ENCODE measurements at regions not wholly inside any gene's neighbourhood (a gene's known extent, or its start where the extent isn't known, plus 50 kb on each side); places are given as distances from the start of the nearest gene placed in this dataset.

GRCh38 chr13:74409551-74409950 is 275.3 kb upstream of the KLF12 start:
- Histone ChIP-seq H3K4me1 (no peaks in the 10 kb centered on the region), H3K36me3 (no peaks in the 10 kb centered on the region), H3K27me3 (no peaks in the 10 kb centered on the region), H3K27ac (no peak overlapping the region), H3K4me3 (no peak overlapping the region), H3K9me3 (no peaks in the 10 kb centered on the region)
- TF ChIP-seq CTCF (IDR thresholded peaks at IDR 0.05), result no peak
- no peak for DNase-seq (ENCODE audit: low spot score)

DNA sequence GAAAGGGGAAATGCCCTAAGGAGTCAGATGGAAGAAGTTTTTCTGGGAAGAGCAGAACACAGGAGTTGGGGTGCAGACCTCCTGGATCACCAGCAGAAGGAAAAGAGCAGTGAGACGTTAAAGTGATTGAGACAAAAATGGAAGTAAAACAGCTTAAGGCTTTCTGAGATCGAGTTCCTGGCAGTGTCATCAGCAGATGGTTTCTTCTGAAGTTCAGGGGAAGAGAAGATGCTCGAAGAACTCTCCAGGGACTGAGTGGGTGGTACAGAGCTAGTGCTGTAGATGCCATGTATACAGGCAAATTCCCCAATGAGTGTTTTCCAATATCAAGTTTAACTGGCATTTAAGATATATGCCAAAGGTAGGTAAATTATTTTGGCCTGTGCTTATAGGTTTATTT is 272.2 kb upstream of the KLF12 start:
- no peak for DNase-seq (ENCODE audit: low spot score)
- Histone ChIP-seq H3K27ac (no peak overlapping the region), H3K9me3 (no peaks in the 10 kb centered on the region), H3K27me3 (no peaks in the 10 kb centered on the region), H3K36me3 (no peaks in the 10 kb centered on the region), H3K4me1 (no peaks in the 10 kb centered on the region), H3K4me3 (no peak overlapping the region)
- TF ChIP-seq CTCF (IDR thresholded peaks at IDR 0.05), result no peak

- Histone ChIP-seq H3K27ac (no peak overlapping the region), H3K4me3 (no peak overlapping the region), H3K36me3 (no peaks in the 10 kb centered on the region), H3K9me3 (no peaks in the 10 kb centered on the region), H3K4me1 (no peaks in the 10 kb centered on the region), H3K27me3 (no peaks in the 10 kb centered on the region)
- no peak for TF ChIP-seq CTCF (IDR thresholded peaks at IDR 0.05)
- DNase-seq (ENCODE audit: low spot score), result no peak
Measured at GRCh38 chr13:74398599-74398998, 264.4 kb upstream of the KLF12 start.

GRCh38 chr13:74389056-74389455 is 254.9 kb upstream of the KLF12 start:
- Histone ChIP-seq H3K4me3 (no peak overlapping the region), H3K27me3 (no peaks in the 10 kb centered on the region), H3K9me3 (peaks cover 0 to 33% of the 10 kb centered on the region in 2 donors), H3K36me3 (no peaks in the 10 kb centered on the region), H3K27ac (no peak overlapping the region), H3K4me1 (no peaks in the 10 kb centered on the region)
- DNase-seq (ENCODE audit: low spot score), result no peak
- no peak for TF ChIP-seq CTCF (IDR thresholded peaks at IDR 0.05)

- TF ChIP-seq CTCF (IDR thresholded peaks at IDR 0.05), result no peak
- H3K36me3 ChIP-seq, result no peaks in the 10 kb centered on the region
- no peak for DNase-seq (ENCODE audit: low spot score)
- H3K27me3 ChIP-seq, result no peaks in the 10 kb centered on the region
- no peak overlapping the region for H3K4me3 ChIP-seq
- no peak overlapping the region for H3K27ac ChIP-seq
- H3K4me1 ChIP-seq, result no peaks in the 10 kb centered on the region
- H3K9me3 ChIP-seq, result peaks cover 0 to 33% of the 10 kb centered on the region in 2 donors
Measured at GRCh38 chr13:74388626-74389025, 254.4 kb upstream of the KLF12 start.

DNA sequence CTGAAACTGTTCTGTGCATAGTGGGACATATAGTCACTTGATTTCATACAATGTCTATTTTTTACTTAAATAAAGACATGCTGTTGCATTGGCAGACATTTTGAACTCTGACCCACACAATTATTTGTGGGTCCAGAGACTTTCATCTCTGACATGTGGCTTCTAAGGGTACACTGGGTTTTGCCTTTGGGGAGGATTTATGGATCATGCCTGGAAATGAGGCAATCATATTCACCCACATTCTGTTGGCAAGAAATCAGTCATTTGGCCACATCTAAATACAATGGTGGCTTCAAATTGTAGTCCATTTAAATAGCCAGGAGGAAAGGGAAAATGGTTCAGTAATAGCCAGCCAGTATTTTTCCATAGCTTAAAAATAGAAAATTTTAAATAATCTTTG is 238.3 kb upstream of the KLF12 start:
- DNase-seq (ENCODE audit: low spot score), result no peak
- Histone ChIP-seq H3K4me1 (no peaks in the 10 kb centered on the region), H3K27ac (no peak overlapping the region), H3K9me3 (no peaks in the 10 kb centered on the region), H3K4me3 (no peak overlapping the region), H3K36me3 (no peaks in the 10 kb centered on the region), H3K27me3 (no peaks in the 10 kb centered on the region)
- no peak for TF ChIP-seq CTCF (IDR thresholded peaks at IDR 0.05)
